HG03175 (cell line): ENCODE measurements at regions not wholly inside any gene's neighbourhood (a gene's known extent, or its start where the extent isn't known, plus 50 kb on each side); places are given as distances from the start of the nearest gene placed in this dataset.
A peak's percentile ranks its signal among the peaks of the same experiment; 100 is the strongest.
"Not testable (repeated sequence)": the region's sequence is repeated elsewhere in the genome, so short reads cannot be mapped to it uniquely, and the experiment has no call there.

Source experiments
- ATAC-seq: cut with Tn5 transposase; IDR thresholded peaks from one replicate; pipeline ENCODE4 v1.9.1; 2021; ENCODE audit warnings: mild to moderate bottlenecking, moderate library complexity; ENCODE audit not compliant: unreplicated experiment

- no peak for ATAC-seq
Measured at GRCh38 chr2:58479535-58480140, 238.5 kb upstream of the FANCL start.

DNA sequence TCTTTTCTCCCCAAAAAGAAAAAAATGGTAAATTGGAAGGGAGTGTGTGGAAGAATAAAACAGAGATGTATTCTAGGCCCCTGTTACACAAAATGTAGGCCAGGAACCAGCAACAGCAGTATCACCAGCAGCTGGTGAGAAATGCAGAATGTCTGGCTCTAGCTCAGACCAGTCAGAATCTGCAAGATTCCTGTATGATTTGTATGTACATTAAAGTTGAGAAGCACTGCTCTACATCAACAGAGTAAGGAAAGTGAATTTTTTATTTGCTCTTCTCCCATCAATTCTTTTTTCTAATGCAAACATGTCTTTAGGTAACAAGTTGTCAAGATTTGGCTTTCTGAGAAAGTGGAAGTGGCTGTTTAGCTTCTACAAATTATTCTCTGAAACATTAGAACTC lies 235.4 kb upstream of the FANCL start:
- no peak for ATAC-seq

- ATAC-seq, result no peak
Measured at GRCh38 chr2:58475756-58476155, 234.6 kb upstream of the FANCL start.

DNA sequence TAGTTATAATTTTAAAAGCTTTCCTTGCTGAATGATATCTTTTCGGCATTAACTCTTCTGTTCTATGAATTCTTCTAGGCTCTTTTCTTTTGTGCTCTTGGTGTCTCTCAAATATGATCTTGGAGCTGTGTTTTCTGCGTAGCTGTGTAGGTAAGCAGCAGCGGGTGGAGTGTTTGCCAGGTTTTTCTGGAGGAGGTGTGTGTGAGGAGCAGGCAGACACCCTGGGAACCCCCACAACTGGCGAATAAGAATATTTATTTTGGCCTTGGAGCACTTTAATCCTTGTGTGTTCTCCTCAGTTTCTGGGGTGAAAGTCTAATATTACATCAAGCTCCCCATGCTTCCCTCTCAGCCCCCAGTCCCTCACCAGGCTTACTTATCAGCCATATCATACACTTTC lies 232.0 kb upstream of the FANCL start:
- ATAC-seq, result no peak

GRCh38 chr2:58466804-58467203 lies 225.7 kb upstream of the FANCL start:
- peak; percentile 79 for ATAC-seq

- not testable (repeated sequence) for ATAC-seq
Measured at GRCh38 chr2:58466021-58466420, 224.9 kb upstream of the FANCL start.

GRCh38 chr2:58460670-58461069 lies 219.5 kb upstream of the FANCL start:
- ATAC-seq, result no peak

GRCh38 chr2:58449286-58450010 lies 208.3 kb upstream of the FANCL start:
- ATAC-seq, result peak; percentile 86

DNA sequence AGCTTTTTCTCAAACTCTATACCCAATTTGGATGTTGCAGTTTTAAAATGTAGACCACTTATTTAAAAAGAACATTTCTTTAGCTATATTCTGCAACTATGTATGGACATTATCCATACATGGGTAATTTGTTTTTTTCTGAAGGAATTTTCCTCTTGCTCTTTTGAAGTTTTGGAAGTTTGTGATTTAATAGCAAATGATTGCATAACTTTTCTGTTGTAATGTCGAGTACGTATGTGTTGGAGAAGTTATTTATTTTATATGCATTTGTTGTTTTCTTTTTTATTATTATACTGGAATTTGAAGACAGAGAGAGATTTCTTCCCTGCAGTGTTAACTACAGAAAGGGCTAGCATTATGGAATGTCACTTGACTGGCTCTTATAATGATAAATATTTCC lies 207.7 kb upstream of the FANCL start:
- ATAC-seq, result no peak

GRCh38 chr2:58448065-58448507 lies 207.0 kb upstream of the FANCL start:
- peak; percentile 40 for ATAC-seq

- ATAC-seq, result no peak
Measured at GRCh38 chr2:58447586-58447985, 206.5 kb upstream of the FANCL start.

GRCh38 chr2:58441643-58442042 lies 200.5 kb upstream of the FANCL start:
- ATAC-seq, result no peak

DNA sequence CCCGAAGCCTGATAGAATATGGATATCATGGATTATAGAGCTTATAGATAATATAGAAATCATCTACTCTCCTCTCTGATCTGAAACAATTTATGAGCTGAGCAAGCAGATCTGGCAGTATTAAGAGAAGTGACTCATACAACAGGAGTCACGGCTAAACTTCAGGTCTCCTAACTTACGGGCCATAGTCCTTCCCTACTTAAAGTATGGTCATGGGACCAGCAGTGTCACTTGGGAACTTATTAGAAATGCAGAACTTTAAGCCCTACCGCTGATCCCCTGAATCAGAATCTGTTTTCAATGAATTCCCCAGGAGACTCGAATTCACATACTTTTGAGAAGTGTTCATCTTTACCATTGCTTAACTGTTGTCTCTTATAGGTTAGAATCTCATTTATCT lies 195.7 kb upstream of the FANCL start:
- no peak for ATAC-seq

DNA sequence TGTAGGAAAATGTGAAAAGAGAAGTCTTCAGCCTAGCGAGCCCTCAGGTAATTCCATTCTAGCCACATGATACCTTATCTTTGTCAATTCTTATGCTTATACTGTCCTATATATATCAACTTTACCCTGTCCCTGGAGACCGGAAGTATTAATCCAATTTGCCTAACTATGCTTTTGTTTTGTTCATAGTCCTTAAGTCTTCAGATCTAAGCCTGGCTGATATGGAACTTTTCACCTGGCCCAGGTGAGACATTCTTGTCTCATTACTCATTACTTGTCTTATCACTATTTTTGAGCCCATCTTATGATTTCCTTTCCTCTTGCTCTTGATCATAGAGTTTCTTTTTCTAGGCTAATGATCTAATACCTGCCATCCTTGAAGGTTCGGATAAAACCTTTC lies 194.1 kb upstream of the FANCL start:
- ATAC-seq, result no peak

DNA sequence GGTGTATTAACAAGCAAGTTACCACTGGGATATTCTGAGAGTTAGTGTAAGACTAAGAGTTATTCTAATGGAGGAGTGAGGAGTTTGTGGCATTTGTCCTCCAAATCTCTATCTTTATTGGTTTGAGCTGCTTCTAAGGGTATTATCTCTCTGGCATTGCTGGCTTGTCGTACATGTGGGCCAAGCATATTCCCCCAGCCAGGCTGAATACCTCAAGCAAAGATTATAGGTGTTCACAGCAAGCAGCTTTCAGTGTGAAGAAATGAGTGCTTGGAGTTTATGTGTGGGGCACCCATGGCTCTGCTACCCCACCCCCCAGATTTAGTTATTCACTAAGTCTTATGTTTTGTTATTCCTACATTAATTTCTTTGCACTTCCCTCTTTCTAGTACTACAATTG lies 193.6 kb upstream of the FANCL start:
- ATAC-seq, result no peak

- ATAC-seq, result no peak
Measured at GRCh38 chr2:58432491-58433170, 191.5 kb upstream of the FANCL start.

DNA sequence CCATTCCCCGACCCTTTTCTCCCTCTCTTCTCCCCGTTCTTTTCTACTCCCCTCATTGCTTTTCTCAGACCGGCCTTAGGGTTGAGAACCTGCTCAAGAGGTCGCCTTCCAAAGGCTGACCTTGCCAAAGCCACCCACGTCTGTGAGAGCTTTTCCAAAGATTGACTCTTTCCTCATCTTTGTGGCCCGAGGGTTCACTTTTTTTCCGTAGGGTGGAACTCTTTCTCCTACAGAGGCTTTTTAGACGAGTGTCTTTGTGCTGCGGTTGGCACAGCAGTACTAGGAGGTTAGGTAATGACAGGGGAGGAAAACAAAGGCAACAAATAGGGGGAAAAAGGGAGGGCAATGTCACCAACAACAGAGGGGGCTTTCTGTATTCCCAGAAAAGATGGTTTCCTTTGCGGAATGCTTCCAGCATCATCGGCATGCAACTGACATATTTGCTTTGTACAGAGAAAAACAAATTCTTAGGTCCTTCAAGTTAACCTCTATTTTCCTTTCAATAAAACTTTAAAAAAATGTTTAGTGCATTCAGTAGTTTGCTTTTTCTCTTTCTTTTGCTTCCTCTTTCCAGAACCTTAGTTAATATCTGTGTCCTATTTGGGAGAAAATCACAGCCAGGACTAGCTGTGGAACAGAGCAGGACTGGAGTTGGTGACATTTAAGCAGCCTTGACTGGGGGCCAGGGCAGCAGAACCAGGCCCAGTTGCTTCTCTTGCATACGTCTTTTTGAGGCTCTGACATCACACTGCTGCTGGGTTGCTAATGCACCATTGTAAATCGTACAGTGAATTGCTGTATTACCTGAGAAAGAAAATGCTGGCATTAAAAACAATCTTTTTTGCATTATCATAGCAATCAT lies 188.1 kb upstream of the FANCL start:
- no peak for ATAC-seq

- peak; percentile 53 for ATAC-seq
Measured at GRCh38 chr2:58428096-58429013, 187.2 kb upstream of the FANCL start.

DNA sequence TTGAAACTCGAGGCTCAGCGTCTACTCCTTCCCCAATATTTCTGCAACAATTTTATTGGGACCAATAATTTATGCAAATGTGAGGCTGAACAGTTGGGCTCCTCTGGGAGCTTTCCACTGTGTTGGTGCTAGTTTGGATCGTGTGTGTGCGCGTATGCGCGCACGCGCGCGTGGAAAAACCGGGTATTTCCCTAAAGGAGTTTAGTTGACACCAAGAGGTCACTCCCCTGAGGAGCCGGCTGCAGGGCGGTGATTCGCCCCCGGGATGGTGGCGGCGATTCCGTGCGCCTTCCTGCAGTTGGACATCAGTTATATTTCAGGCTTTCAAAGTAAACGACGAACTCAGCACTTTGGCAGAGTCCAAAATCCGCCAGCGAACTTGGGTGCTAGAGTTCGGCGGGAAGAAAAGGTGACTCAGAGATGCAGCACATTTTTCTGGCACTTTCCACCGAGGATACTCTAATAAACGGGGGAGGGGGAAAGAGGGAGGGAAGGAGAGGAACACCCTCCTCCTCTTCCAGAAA lies 186.5 kb upstream of the FANCL start:
- no peak for ATAC-seq

- ATAC-seq, result no peak
Measured at GRCh38 chr2:58425368-58425767, 184.2 kb upstream of the FANCL start.
